Upper lobe of left lung (tissue), 4 donors: ENCODE measurements at regions not wholly inside any gene's neighbourhood (a gene's known extent, or its start where the extent isn't known, plus 50 kb on each side); places are given as distances from the start of the nearest gene placed in this dataset.

Source experiments
- CTCF ChIP-seq, 6 experiments: fragments of 450-650 bp in 4 of 6; fragments of 200-600 bp in 2 of 6; sonication (generic) in 2 of 6; IDR thresholded peaks; one replicate each; pipeline ENCODE4 v1.5.1; 2016 to 2019; ENCODE audit warnings: antibody characterized with exemption in 6 of 6
- POLR2A ChIP-seq, 4 donors: fragments of 450-650 bp; IDR thresholded peaks; one replicate each; pipeline ENCODE4 v1.5.1; 2016 to 2017; ENCODE audit warnings: antibody characterized with exemption in 4 of 4, mild to moderate bottlenecking in 2 of 4
- POLR2AphosphoS5 ChIP-seq, 2 donors: sonication (generic); formaldehyde crosslinking; IDR thresholded peaks; one replicate each; pipeline ENCODE4 v1.5.1; 2017; ENCODE audit warnings: antibody characterized with exemption in 2 of 2

DNA sequence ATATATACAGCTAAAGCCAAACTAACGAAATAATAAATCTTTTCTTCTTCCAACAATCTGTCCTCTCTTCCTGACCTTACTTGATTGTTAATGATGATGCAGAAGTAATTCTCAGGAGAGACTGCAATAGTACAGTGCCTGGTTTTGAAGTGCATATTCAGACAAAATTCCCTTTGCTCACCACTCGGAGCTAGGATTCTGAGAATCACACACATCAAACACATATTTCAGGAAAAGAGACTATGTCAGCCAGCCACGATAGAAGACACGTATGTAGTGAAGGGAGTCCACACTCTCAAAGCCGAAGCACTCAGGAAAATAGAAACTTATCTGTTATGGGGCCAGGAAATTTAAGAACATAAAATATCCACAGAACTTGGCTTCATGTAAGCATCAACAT, 362.5 kb upstream of the FAT1 start:
- TF ChIP-seq POLR2A (IDR thresholded peaks at IDR 0.05) (no peak), CTCF (IDR thresholded peaks at IDR 0.05) (no peak), POLR2AphosphoS5 (IDR thresholded peaks at IDR 0.05) (no peak)
